MM.1S (cell line): ENCODE measurements at regions not wholly inside any gene's neighbourhood (a gene's known extent, or its start where the extent isn't known, plus 50 kb on each side); places are given as distances from the start of the nearest gene placed in this dataset.

Experiments
- EZH2 ChIP-seq: fragments of 300-600 bp; sonication (generic); optimal IDR thresholded peaks from 2 replicates; pipeline ENCODE3; 2017; ENCODE audit warnings: low read depth, mild to moderate bottlenecking, antibody characterized with exemption, low read length, mixed read lengths
- EZH2phosphoT487 ChIP-seq: fragments of 300-600 bp; sonication (generic); IDR thresholded peaks from 2 replicates; pipeline ENCODE4 v1.6.1; 2018; ENCODE audit warnings: antibody characterized with exemption, low read length
- TF ChIP-seq, protein P1 (sequence below): fragments of 300-600 bp; sonication (generic); IDR thresholded peaks from 2 replicates; pipeline ENCODE4 v1.5.1; 2016; ENCODE audit warnings: antibody characterized with exemption, low read length, mixed read lengths

DNA sequence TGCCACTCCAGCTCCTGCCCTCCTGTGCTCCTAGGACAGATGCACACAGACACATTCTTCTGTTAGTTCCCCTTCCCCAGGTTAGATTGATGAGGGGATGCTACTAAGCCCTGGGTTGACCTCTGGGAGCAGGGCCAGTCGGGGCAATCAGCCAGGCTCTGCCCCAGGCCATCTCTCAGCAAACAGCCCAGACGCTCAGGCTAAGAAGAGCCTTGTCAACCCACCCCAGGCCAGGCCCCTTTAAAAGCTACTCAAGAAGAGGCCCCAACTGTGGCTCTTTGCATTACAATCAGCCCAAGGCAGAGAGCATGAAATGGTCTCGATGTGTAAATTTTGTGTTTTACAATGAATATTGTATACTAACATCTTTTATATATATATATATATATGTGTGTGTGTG lies 107.4 kb downstream of the TFAP2A start:
- TF ChIP-seq, protein P1, sequence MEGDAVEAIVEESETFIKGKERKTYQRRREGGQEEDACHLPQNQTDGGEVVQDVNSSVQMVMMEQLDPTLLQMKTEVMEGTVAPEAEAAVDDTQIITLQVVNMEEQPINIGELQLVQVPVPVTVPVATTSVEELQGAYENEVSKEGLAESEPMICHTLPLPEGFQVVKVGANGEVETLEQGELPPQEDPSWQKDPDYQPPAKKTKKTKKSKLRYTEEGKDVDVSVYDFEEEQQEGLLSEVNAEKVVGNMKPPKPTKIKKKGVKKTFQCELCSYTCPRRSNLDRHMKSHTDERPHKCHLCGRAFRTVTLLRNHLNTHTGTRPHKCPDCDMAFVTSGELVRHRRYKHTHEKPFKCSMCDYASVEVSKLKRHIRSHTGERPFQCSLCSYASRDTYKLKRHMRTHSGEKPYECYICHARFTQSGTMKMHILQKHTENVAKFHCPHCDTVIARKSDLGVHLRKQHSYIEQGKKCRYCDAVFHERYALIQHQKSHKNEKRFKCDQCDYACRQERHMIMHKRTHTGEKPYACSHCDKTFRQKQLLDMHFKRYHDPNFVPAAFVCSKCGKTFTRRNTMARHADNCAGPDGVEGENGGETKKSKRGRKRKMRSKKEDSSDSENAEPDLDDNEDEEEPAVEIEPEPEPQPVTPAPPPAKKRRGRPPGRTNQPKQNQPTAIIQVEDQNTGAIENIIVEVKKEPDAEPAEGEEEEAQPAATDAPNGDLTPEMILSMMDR: no peak
- TF ChIP-seq EZH2phosphoT487: no peak
- TF ChIP-seq EZH2: no peak
